CMK (cell line): ENCODE measurements at regions not wholly inside any gene's neighbourhood (a gene's known extent, or its start where the extent isn't known, plus 50 kb on each side); places are given as distances from the start of the nearest gene placed in this dataset.
A peak's percentile ranks its signal among the peaks of the same experiment; 100 is the strongest.
"Not testable (repeated sequence)": the region's sequence is repeated elsewhere in the genome, so short reads cannot be mapped to it uniquely, and the experiment has no call there.

ENCODE experiments used
- DNase-seq: peaks from one replicate; pipeline ENCODE4 v3.0.0-alpha.2; 2010; ENCODE audit warnings: low read depth

DNA sequence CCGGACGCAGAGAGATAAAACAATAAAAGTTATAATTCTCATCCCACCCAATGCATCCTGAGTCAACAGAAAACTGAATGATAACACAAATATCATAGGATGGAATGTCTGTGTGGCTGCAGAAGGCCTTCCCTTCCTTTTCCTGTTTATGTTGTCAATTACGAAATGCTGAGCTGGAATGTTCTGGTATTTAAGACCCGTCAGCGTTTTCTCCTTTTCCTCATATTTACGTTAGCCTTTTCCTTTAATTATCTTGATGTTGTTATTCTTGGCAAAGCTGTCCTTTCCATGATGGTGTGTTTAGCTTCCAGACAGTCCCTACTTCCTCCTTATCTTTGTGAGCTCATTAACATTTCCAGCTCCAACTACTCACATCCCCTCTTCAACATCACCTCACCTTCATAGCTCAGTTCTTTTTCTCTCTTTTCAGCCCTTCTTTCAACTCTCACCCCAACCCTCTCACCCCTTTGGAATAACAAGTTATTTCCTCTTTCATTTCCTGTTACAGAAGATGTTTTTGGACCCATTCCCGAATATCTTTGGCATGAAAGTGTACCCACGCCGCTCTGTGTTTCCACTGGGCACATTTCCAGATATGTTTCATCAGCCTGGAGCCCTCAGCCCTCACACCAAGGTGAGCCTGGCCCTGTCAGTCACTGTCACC, 221.6 kb downstream of the NR2F1-AS1 start:
- DNase-seq: no peak

DNA sequence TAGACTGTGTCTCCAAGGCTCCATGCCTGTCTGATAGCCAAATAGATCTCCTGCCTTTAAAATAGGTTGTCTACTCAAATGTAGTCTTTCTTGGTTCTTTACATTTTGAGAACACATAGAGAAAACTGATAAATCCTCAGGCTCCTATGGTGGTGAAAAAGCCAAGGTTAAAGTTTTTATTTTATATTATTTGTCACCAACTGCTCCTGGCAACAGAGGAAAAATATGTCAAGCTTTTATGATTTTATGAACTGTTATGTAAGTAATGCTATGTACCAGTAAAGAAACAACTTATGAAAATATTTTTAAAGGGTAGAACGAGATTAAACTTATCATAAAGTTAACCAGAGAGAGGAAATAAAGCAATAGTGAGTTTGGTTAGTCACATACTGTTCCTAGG, 222.8 kb downstream of the NR2F1-AS1 start:
- no peak for DNase-seq

DNA sequence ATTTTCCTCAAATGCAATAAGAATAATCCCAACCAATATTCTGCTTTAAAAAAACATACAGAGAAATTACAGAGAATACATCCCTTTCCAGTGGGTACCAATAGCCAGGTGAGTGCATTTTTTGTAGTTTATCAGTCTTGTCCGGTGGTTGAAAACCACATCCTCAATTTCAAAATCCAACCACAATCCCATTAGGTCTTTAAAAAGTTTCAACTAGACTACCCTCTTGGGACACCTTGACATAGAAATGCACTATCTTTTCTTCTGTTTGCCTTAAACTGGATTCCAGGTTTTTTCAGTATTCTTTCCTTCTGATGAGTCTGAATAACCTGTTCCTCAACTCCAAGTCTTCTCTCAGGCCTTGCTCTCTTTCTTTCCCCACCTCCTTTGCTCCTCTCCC, 223.3 kb downstream of the NR2F1-AS1 start:
- DNase-seq: no peak

DNA sequence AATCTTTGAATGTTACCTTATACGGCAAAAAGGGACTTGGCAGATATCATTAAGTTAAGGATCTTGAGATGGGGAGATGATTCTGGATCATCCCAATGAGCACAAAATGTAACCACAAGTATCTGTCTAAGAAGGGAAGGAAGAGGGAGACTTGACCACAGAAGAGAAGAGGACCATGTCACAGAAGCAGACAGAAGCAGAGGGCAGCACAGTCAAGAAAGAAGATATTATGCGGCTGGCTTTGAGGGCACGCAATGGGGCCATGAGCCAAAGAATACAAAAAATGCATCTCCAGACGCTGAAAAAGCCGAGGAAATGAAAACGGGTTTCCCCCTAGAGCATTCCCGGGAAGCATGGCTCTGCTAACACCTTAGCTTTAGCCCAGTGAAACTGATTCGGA, 225.3 kb downstream of the NR2F1-AS1 start:
- DNase-seq: peak; percentile 42

DNA sequence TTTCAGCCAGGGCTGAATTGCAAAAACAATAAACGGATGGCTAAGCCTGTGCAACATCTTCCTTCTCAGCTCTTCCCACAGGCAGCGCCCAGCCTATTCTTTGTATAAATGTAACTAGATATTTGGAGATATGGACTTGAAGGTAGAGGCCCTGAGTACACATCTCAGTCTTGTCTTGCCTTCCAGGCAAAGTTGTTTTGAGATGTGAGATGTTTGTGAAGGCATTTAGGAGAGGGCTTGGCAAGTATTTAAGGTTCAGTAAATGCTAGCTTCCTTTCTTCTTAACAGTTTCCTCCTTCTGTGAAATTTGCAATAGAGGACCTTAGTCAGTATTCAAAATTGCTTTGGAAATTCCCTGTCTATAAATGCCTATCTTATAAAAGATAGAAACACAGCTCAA, 228.8 kb downstream of the NR2F1-AS1 start:
- no peak for DNase-seq

DNA sequence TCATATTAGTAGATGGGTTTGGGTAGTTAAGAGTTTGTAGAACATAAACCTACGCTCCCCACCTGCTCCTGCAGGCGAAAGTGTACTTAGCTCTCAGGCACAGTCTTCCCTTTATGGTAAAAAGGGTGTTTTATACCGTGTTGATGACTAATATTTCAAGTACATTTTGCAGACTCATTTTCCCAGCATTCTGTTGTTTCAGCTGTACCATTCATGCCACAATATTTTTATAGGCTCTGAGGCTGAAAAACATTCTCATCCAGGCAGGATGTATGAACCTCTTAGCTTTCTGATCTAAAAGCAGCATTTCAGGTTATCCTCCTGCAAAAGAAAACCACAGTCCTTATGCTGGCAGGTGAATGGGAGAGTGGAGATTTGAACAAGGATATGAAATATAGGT, 231.4 kb downstream of the NR2F1-AS1 start:
- no peak for DNase-seq

DNA sequence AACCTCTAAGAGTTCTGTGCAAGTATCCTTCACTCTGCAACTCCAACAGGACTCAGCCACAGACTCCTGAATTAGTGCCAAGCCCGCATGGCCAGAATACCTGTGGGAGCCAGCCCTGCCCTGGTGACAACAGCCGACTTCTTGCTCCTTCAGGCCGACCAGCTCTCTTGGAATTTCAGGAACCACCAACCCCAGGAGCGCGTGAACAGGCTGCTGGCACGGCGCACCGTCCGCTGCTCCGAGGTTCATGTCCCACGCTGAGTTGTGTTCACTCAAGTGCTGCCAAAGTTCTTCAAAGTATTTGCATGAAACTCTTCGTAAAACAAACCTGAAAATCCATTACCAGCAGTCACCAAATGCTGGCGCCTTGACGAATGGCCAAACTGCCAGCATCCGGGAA, 232.8 kb downstream of the NR2F1-AS1 start:
- no peak for DNase-seq

DNA sequence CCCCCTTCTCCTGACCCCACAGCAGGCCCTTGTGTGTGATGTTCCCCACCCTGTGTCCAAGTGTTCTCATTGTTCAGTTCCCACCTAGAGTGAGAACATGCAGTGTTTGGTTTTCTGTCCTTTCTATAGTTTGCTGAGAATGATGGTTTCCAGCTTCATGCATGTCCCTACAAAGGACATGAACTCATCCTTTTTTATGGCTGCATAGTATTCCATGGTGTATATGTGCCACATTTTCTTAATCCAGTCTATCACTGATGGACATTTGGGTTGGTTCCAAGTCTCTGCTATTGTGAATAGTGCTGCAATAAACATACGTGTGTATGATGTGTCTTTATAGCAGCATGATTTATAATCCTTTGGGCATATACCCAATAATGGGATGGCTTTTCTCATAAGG, 234.2 kb downstream of the NR2F1-AS1 start:
- not testable (repeated sequence) for DNase-seq

DNA sequence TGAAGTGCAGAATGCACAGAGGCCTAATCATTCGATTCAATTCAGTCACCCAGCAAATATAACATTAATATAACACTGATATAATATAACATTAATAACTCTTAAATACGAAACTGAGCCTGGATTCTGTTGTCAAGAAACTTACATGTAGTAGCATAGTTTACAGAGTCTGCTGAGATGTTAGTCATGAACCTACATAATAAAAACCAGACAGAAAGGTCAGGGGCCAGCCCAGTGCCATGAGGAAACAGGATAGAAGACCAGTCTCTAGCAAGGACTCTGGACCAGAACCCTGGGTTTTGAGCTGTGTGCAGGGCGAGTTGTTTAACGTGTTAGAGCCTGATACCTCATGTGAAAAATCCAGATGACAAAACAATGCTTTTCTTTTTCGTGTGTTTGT, 234.7 kb downstream of the NR2F1-AS1 start:
- DNase-seq: no peak

DNA sequence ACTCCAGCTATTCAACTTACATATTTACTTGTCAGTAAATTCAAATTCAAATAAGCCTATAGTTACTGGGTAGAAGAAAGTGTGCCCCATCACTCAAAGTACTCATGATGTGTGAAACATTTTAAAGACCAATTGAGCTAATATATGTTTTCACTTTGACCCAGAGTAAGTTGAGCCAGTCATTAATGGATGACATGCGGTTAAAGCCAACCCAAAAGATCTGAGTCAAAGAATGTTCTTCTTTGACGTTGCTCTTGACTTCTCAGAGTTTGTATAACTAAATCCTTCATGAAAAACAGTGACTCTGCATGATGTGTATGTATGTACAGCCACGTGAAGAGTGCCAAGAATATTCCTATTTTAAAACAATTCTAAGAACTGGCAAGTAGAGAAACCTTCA, 237.4 kb downstream of the NR2F1-AS1 start:
- DNase-seq: no peak

DNA sequence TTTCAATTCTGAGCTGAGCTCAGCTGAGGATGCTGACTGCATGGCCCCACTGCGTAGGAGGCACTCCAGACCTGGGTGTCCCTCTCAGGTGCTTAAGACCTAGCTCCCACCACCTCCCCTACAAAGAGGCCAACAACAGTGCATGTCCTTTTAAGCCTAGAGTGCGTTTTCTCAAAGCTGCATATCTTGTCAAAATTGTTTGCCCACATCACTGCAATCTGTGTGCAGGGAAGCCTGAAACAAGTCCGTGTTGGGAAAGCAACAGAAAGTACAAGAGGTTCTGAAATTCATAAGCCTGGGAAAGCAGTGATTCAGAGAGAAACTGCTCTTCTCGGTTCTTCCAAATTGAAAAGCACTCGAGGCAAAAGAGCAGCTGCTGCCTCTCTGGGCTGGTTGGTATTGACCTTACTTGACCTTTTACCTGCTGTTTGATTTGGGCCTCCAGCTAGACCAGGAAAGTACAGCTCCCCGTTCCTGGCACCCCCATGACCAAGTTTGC, 238.4 kb downstream of the NR2F1-AS1 start:
- no peak for DNase-seq

DNA sequence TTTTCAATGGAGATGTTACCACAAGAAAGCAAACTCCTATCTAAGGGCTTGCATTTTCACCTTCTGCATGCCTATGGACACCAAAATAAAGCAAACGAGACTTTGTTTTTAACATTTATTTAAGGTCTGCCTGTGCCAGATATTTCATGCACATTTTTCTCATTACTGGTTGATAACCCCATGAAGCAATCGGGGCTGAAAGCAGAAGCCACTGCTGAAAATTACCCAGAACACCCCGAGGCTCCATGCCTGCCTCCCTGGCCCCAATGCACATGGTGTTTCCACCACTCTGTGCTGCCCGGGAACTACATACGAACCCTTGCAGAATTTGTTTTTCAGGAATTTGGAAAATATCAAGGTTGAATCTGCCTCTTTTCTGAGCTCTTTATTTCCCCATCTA, 240.1 kb downstream of the NR2F1-AS1 start:
- DNase-seq: no peak

DNA sequence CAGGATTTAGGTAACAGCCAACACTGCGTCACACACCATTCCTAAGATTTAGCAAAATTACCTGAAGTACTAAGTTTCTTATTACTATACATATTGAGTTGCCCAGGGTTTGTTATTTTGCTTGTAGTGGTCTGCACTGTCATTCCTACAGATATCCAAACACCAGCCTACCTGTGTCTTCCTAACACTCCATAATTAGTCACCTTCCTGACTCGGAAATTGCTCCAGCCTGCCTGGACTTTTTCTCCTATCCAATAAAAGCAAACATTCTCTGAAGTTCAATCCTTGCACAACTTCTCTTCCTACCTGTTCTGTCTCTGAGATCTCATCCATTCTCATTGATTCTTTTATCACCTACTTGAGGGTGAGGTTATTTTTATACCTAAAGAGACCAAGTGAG, 243.9 kb downstream of the NR2F1-AS1 start:
- DNase-seq: no peak

DNA sequence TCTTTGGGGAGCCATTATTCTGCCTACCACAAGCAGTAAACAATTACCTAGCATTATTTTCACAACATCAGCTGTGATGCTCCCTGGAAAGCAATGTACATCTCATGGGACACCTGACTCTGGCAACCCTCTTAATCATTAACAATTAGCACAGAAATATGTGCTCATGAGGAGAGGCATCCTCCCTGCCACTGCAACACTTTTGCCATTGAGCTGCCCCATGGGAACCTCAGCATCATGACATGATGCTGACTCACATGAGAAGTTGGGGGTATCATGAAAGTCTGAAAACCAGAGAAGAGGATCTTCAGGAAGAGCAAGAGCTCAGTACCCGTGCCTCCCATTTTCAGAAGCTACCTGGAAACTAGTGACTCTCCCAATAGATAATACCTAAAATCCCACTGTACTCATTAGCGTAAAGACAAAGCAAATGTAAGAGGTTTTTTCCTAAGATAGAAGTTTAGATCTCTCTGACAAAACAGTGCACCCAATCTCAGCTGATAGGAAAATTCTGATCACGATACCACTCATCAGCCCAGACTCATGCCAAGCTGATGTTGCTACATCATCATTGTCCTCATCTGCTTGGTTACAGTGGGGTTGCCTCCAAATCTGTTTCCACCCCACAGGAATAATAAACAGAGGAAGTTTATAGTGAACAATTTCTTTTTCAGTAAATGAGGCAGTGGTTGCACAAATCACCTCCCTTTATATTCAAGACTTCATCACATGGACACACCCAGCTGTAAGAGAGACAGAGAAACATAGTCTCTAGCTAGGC, 244.5 kb downstream of the NR2F1-AS1 start:
- DNase-seq: no peak

DNA sequence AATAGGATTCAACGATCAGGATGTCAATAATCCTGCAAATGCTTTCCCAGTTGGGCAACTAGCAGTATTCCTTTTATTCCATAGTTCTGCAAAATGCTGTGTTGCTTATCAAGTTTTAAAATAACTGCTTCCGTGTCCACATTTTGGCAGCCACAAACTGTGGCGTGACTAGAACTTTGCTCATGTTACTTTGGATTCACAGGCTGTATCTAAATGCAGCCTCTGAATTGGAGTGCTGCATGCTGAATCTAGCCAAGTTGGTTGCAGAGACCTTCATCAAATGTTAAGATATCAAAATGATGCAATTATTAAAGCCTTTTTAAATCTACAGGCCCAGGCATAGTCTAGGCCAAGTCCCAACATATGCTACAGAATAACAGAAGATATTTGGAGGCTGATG, 249.2 kb downstream of the NR2F1-AS1 start:
- no peak for DNase-seq

DNA sequence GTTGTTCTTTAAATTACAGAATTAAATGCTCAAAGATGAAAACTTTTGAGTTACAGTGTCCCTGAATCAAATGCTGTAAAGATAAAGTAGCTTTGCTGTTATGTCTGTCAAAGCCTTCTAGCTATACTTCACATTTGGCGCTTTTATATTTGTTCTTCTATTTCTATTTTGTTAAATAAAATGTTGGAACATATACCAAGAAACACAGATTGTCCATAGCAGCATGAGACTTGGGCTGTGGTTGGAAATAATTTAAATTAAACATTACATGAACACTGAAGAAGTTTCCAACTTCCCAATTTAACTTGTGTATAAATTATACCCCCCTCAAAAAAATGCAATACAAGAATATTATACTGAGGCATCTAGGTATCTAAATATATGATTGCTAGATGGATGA, 249.8 kb downstream of the NR2F1-AS1 start:
- no peak for DNase-seq

DNA sequence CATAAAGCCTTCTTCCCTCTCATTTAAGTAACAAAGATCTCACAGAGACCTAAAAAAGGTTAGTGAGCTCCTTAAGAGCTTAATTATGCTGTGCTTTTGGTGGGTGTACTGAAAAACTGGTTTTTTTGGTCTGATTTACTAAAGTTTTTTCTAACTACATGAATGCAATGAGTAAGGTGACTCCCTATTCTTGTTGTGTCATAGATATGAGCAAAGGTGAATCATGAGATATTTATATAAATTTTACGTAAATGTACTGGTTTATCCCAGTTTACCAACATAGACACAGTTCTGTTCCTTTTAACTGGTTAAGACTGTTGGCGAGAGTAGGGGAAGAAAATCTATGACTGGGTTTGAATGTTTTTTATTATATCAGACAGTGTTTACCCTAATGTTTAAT, 250.5 kb downstream of the NR2F1-AS1 start:
- no peak for DNase-seq

DNA sequence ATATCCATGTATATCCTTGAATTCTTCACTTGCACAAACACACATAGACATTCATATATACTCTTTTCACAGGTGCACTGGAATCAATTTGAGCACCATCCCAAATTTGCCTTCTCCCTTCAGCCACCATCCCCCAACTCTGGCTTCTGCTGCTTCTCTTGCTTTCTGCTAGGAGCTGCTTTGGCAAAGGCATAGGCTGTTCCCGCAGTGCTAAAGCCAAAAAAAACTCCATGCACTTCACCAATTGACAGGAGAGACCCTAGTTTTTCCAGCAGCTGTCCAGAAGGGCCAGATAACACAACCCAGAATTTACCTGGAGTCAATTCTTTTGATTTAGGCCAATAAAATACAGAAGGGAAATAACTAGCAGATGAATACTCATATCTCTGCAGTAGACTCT, 251.3 kb downstream of the NR2F1-AS1 start:
- no peak for DNase-seq

DNA sequence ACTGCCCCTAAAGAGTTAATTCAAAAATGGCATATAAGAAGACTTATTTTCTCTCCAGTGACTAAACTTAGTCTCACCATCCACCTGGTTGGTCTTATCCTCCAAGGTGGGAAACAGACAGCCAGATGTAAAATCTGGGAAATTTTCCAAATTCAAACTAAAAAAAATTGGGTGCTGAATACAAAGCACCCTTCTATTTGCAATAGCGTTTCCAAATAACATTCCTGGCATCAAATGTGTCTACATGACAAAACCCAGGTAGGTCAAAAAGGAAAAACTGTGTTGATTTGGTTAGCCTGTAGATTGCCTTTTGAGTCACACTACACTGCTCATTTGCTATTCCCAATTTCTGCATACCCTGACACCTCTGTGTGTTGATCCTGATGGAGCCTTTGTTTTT, 252.2 kb downstream of the NR2F1-AS1 start:
- DNase-seq: no peak

DNA sequence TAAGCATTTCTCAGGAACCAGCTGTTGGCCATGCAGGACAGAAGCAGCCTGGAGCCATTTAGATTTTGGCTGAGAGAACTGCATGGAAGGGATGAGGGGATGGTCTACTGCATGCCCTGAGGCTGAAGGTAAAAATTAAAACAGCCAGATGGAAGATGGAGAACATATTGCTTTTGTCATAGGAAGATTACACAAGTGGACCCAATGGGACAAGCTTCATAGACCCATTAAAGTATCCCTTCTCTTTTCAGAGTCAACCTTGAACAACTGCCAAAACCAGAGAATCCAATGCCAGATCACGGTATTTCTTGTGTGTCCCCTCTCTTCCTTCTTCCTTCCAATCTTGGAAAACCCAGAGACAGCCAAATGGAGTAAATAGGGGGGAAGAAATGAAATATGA, 253.4 kb downstream of the NR2F1-AS1 start:
- no peak for DNase-seq

DNA sequence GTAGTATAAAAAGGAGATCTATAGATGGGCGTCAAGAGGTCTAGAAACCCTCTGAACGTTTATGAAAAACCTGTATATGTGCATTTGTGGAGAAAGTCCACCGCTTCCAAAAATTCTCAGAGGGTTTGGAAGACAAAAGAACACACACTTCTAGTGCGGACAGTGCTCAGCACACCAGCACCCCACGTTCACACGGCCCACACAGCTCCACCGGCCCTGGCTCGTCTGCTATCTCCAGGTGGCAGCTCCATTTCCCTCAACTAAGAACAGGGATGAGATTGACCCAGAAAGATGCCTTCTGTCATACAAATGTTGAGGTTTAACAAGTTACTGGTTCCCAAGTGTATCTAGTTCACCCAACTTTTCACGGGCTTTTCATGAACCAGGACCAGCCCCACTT, 255.1 kb downstream of the NR2F1-AS1 start:
- DNase-seq: no peak

DNA sequence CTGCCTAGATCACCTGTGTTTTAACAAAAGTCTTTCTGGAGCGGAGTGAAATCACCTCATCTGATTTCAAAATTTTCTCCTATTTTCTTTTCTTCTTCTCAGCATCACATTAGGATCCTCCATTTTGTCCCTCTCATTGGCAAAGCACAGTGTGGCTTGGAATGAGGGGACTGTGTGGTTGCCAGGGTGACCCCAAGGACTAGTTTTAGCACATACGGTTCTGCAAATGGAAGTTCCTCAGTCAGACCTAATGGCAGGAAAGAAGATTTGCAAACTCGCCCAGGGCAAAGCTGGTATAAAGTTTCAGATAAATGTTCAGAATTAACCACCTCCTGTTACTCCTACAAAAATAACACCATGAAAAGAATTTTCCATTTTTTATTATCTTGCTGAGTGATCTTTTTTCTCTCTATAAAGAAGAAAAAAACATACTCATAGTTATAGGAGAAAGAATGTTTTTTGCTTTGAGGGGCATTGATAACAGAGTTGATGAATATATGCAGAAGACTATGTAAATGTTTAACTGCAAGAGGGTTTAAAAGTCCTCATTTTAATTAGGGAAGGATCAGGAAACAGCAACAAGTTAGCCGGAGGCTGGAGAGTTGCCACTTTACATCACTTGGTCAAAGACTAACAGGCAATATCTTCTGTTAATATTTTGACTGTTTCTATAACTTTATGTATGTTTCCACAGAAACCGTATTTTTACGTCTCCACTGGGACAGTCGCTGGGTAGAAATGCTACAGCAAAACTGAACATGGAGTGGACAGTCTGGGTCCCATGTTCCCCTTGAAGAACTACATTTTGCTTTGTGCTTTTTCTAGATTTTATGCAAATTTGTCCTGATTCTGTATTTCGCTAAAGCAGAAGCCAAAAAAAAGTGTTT, 257.8 kb downstream of the NR2F1-AS1 start:
- DNase-seq: no peak
